ENCODE measurements at regions not wholly inside any gene's neighbourhood (a gene's known extent, or its start where the extent isn't known, plus 50 kb on each side); places are given as distances from the start of the nearest gene placed in this dataset.

- Histone ChIP-seq H3K27me3 (no peaks in the 10 kb centered on the region), H3K36me3 (no peaks in the 10 kb centered on the region), H3K9me3 (no peaks in the 10 kb centered on the region), H3K4me3 (no peak overlapping the region)
- DNase-seq, result no peak
These were observed 68.8 kb upstream of the SDK1 start for GRCh38 chr7:3232228-3232627.

DNA sequence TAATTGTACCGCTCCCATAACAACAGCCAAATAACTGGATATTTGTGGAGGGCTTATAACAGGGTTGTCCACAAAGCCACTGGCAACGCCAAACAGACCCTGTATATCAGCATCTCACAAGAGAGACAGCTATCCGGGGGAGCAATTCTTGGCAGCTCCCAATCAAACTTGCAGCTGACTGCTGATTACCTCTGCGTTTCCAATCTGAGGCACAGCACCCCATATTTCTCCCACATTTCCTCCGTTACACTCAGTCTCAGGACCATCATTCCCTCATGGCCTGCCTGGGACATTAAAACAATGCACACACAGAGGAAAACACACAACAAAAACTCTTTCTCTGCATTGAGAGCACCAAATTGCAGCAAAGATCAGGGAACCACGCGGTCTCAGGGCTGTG lies 67.8 kb upstream of the SDK1 start:
- Histone ChIP-seq H3K4me3 (no peak overlapping the region), H3K27me3 (no peaks in the 10 kb centered on the region), H3K36me3 (no peaks in the 10 kb centered on the region), H3K9me3 (no peaks in the 10 kb centered on the region)
- no peak for DNase-seq

DNA sequence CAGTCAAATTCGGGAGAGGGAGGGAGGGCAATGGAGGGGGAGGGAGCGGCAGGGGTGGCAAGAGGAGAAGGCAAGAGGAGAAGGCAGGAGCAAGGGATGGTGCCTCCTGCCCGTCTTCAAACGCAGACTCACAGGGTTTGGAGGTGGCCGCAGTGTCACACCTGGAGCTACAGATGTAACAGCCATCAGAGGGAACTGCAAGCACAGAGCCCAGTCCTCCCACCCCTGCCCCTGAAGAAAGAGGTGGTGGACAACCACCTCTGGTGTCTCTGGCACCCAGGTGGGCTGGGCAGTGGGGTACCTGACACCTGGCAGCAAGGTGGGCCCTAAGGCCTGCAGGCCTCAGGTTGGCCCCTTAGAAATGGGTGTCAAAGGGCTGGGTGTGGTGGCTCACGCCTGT lies 67.0 kb upstream of the SDK1 start:
- H3K36me3 ChIP-seq, result no peaks in the 10 kb centered on the region
- H3K27me3 ChIP-seq, result no peaks in the 10 kb centered on the region
- H3K9me3 ChIP-seq, result no peaks in the 10 kb centered on the region
- no peak for DNase-seq
- no peak overlapping the region for H3K4me3 ChIP-seq

DNA sequence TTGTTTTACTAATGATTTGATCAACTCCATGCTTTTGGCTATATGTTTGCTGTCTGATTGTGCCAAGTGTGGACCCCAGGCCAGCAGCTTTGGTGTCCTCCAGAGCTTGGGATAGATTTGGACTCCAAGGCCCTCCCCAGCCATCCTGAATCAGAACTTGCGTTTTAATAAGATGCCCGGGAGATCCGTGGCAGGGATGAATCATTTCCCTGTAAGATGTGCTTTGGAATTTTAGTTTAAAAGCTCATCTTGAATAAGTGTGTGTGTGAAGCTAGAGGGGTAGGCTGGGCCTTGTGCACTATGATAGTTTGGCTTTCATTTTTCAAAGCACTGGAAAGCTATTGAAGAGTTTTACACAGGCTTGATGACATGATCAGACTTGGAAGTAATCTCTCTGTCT lies 66.2 kb upstream of the SDK1 start:
- no peak for DNase-seq
- H3K9me3 ChIP-seq, result no peaks in the 10 kb centered on the region

DNA sequence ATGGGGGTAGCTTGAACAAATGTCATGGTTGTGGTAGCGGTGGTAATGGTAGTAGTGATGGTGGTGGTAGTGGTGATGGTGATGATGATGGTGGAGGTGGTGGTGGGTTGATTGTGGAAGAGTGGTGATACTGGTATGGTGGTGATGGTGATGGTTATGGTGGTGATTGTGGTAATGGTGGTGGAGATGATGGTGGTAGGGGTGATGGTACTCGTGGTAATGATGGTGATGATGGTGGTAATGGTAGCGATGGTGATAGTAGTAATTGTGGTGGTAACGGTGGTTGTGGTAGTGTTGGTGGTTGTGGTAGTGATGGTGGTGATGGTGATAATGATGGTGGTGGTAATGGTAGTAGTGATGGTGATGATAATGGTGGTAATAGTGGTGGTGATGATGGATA lies 65.7 kb upstream of the SDK1 start:
- Histone ChIP-seq H3K9me3 (no peaks in the 10 kb centered on the region), H3K36me3 (no peaks in the 10 kb centered on the region), H3K4me3 (no peak overlapping the region), H3K27me3 (no peaks in the 10 kb centered on the region)
- no peak for DNase-seq

More for the DNA sequence above, 66.2 kb upstream of the SDK1 start:
- Histone ChIP-seq H3K36me3 (no peaks in the 10 kb centered on the region), H3K4me3 (no peak overlapping the region), H3K27me3 (no peaks in the 10 kb centered on the region)

DNA sequence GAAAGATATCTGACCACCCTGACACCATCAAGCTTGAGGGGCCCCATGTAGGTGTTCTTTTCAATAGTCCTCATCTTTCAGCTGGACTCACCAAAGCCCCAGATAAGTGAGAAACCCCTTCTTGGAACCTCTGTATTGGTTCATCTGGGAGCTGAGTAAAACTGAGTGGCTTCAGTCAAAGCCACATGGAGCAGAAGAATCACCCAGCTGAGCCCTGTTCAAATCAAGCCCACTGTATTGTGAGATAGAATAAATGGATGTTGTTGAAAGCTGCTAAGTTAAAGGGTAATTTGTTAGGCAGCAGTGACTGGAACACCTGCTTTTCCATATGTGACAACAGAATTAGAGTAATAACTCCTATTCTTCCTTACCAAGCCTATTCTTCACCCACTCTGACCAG lies 64.8 kb upstream of the SDK1 start:
- H3K36me3 ChIP-seq, result no peaks in the 10 kb centered on the region
- DNase-seq, result no peak
- H3K9me3 ChIP-seq, result no peaks in the 10 kb centered on the region
- no peaks in the 10 kb centered on the region for H3K27me3 ChIP-seq
- H3K4me3 ChIP-seq, result no peak overlapping the region

DNA sequence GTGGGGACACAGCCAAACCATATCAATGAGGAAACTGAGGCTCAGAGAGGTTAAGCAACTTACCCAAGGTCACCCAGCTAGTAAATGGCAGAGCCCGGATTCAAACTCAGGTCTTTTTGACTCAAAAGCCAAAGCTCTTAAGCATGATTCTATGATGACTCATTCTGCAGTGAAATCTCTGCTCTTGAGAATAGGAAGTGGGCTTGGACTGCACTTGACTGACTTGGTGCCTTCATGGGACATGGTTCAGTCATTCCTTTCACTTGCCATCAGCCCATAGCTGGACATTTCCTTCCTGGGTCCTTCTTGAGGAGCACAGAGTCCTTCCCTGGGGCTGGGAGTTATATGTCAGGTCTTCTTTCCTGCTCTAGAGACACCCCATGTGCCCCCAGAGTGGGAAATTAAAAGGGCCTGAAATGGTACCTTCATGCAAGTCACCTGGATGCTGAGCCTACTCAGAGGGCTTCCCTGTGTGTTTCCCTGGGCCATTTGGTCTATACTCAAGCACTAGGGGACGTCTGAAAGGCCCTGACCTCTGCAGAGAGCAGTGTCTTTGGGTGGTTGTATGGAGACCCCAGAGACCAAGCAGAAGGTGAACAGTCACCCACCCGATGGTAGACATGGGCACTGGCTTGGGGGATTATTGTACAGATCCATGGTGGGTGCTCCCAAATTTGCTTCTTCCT lies 62.4 kb upstream of the SDK1 start:
- H3K4me3 ChIP-seq, result no peak overlapping the region
- no peaks in the 10 kb centered on the region for H3K27me3 ChIP-seq
- DNase-seq, result no peak
- no peaks in the 10 kb centered on the region for H3K36me3 ChIP-seq
- no peaks in the 10 kb centered on the region for H3K9me3 ChIP-seq

DNA sequence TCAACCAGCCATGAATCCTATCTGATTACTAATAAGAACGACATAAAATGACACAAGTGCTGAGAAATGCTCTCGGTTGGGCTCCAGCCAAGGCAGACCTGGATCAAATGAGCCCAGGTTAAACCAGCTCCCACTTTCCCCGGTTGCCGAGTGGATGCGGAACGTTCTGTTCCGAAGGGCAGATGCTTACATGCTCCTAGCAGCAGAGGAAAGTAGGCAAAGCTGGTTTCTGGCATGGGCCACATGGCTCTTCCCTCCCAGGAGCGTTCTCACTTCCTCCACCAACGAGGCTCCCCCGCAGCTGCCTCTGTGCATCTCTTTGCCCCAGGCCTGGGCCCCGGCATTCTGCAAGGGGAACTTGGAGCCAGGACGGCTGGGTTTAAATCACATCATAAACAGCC lies 61.8 kb upstream of the SDK1 start:
- DNase-seq, result no peak
- no peaks in the 10 kb centered on the region for H3K36me3 ChIP-seq
- H3K27me3 ChIP-seq, result no peaks in the 10 kb centered on the region
- no peaks in the 10 kb centered on the region for H3K9me3 ChIP-seq
- no peak overlapping the region for H3K4me3 ChIP-seq

DNA sequence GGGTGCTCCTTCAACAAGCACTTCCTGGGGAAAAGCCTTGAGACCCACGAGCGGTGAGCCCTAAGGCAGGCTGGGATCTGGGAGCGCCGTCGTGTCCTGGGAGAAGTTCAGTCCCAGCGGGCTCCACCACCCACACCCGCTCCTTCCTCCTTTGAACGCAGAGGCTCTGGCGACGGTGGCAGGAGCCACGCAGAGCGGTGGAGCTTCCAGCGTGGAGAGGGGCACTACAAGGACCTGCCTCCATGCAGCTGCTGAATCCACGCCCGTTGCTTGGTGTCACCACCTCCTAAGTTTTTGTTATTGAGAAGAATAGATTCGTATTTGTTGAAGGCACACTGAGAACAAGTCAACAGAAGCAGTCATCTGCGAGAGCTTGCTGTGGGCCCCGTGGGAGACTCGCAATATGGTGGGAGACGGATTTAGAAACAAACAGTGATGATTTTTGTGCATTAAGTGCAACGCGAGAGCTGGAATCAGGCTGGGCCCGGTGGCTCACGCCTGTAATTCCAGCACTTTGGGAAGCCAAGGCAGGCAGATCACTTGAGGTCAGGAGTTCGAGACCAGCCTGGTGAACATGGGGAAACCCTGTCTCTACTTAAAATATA lies 60.1 kb upstream of the SDK1 start:
- Histone ChIP-seq H3K36me3 (no peaks in the 10 kb centered on the region), H3K4me3 (no peak overlapping the region), H3K9me3 (no peaks in the 10 kb centered on the region), H3K27me3 (no peaks in the 10 kb centered on the region)
- DNase-seq, result no peak

DNA sequence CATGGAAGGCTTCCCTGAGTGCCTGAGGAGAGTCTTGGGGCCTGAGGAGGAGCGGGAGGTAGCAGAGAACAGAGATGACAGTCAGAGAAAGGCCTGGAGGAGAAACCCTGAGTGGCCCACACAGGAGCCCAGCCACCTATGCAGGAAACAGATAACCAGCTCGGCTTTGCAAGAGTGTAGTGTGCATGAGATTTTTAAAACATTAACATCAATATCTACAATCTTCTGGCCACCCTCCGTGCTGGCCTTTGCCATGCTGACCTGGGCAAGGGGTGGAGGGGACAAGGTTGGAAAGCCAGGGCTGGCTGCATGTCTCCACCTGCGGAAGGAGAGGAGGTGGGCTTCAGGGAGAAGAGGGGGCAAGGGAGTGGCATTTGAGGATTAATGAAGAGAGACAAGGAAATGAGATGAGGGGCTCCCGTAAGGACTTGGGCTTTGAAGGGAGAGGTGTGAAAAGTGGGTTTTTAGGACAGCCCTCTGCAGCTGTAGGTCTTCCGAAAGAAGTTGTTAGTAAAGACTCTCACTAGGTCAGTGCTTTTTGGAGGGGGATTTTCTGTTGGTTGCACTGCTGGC lies 59.3 kb upstream of the SDK1 start:
- H3K36me3 ChIP-seq, result no peaks in the 10 kb centered on the region
- peaks cover under 1% of the 10 kb centered on the region; the same call in 1 of the 2 replicates for H3K9me3 ChIP-seq
- no peak for DNase-seq
- H3K4me3 ChIP-seq, result no peak overlapping the region
- H3K27me3 ChIP-seq, result no peaks in the 10 kb centered on the region

- H3K9me3 ChIP-seq, result peaks cover 6% of the 10 kb centered on the region; the same call in 1 of the 2 replicates
- no peaks in the 10 kb centered on the region for H3K36me3 ChIP-seq
- no peaks in the 10 kb centered on the region for H3K27me3 ChIP-seq
- H3K4me3 ChIP-seq, result no peak overlapping the region
- DNase-seq, result no peak
These were observed 58.6 kb upstream of the SDK1 start for GRCh38 chr7:3242398-3242972.

DNA sequence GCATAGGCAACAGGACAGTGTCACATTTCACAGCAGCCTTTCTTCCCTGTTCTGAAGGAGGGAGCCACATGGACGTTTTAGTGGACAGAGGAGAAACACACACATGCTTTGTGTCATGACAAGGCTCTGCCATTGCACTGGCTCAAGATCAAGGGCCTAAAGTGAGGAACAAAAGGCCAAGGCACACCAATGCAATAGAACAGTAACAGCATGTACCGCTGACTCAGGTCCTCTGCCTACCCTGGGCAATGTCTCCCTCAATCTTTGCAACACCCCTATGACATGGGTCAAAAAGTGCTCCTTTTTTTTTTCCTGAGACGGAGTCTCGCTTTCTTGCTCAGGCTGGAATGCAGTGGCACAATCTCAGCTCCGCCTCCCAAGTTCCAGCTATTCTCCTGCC lies 57.8 kb upstream of the SDK1 start:
- DNase-seq, result no peak
- H3K36me3 ChIP-seq, result no peaks in the 10 kb centered on the region
- H3K27me3 ChIP-seq, result no peaks in the 10 kb centered on the region
- H3K4me3 ChIP-seq, result no peak overlapping the region
- peaks cover 6% of the 10 kb centered on the region; the same call in 1 of the 2 replicates for H3K9me3 ChIP-seq

DNA sequence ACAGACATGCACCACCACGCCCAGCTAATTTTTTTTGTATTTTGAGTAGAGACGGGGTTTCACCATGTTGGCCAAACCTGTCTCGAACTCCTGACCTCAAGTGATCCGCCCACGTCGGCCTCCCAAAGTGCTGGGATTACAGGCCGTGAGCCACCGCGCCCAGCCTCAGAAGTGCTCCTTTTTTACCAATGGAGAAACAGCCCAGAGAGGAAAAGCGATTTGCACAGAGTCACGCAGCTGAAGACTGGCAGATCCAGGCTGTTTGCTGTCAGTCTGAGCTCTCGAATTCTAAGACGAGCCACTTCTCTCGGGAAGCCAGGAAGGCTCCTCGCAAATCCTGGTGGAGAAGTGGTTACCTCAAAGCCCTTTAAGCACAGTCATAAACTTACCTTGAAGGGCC lies 57.4 kb upstream of the SDK1 start:
- DNase-seq, result no peak
- no peaks in the 10 kb centered on the region for H3K36me3 ChIP-seq
- peaks cover 6% of the 10 kb centered on the region; the same call in 1 of the 2 replicates for H3K9me3 ChIP-seq
- H3K27me3 ChIP-seq, result no peaks in the 10 kb centered on the region
- H3K4me3 ChIP-seq, result no peak overlapping the region

GRCh38 chr7:3244241-3244814 lies 56.7 kb upstream of the SDK1 start:
- H3K27me3 ChIP-seq, result no peaks in the 10 kb centered on the region
- H3K9me3 ChIP-seq, result peaks cover 6% of the 10 kb centered on the region; the same call in 1 of the 2 replicates
- DNase-seq, result peak; percentile 57
- no peaks in the 10 kb centered on the region for H3K36me3 ChIP-seq
- H3K4me3 ChIP-seq, result no peak overlapping the region

GRCh38 chr7:3245077-3245476 lies 56.0 kb upstream of the SDK1 start:
- no peak for DNase-seq

DNA sequence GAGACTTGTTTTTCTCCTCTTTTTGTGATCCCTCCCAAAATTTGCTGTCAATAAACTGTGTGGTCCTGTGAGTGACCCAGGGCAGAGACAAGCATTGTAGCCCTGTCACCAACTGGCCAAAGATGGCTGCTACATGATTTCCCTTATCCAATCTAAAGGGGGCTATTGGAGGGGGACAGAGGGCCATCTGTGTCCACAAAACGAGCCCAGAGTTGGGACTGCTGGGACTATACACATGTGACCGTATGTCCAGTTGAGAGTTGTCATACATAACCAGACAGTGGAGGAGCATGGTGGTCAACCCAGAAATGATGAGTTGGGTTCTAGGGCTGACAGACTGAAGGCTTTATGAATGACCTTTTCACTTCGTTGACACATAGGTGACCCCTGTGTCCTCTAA lies 55.3 kb upstream of the SDK1 start:
- Histone ChIP-seq H3K9me3 (peaks cover 6% of the 10 kb centered on the region; the same call in 1 of the 2 replicates), H3K27me3 (no peaks in the 10 kb centered on the region), H3K36me3 (no peaks in the 10 kb centered on the region), H3K4me3 (no peak overlapping the region)
- no peak for DNase-seq

More at GRCh38 chr7:3245077-3245476, 56.0 kb upstream of the SDK1 start:
- H3K9me3 ChIP-seq, result peaks cover 6% of the 10 kb centered on the region; the same call in 1 of the 2 replicates
- no peaks in the 10 kb centered on the region for H3K36me3 ChIP-seq
- H3K4me3 ChIP-seq, result no peak overlapping the region
- H3K27me3 ChIP-seq, result no peaks in the 10 kb centered on the region

DNA sequence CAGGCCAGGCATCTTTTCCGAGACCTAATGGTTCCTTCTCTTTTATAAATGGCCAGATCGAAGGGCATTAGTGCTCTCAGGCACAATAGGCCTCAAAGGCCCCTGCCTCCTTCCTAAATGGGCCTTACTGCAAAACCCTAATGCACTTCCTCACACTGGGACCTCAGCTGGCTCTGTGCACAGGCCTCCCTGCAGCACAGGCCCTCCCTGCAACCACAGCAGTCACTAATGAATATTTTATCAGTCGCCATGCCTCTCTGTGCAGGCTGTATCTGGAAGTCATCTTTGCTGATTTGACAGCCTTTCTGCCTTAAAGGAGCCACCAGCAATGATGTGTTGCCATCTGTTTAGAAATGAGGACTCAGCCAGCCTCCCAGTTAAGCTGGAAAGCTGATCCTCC lies 54.9 kb upstream of the SDK1 start:
- Histone ChIP-seq H3K27me3 (no peaks in the 10 kb centered on the region), H3K4me3 (no peak overlapping the region), H3K36me3 (no peaks in the 10 kb centered on the region), H3K9me3 (peaks cover 6% of the 10 kb centered on the region; the same call in 1 of the 2 replicates)
- DNase-seq, result no peak

Measured in MG63 (cell line).